MM.1S (cell line): ENCODE measurements at regions not wholly inside any gene's neighbourhood (a gene's known extent, or its start where the extent isn't known, plus 50 kb on each side); places are given as distances from the start of the nearest gene placed in this dataset.

Experiments used
- DNase-seq: peaks from one replicate; pipeline ENCODE4 v3.0.0-alpha.2; 2015
- H2AFZ ChIP-seq: fragments of 300-600 bp; sonication (generic); 2 replicates; pipeline ENCODE4 v1.6.0; 2016; ENCODE audit warnings: antibody characterized with exemption, low read length
- H3F3A ChIP-seq: fragments of 300-600 bp; sonication (generic); 2 replicates; pipeline ENCODE4 v1.6.1; 2016; ENCODE audit warnings: mild to moderate bottlenecking, antibody characterized with exemption, low read length, moderate library complexity, mixed read lengths; ENCODE audit not compliant: insufficient read depth
- H3K27ac ChIP-seq: fragments of 300-600 bp; sonication (generic); 2 replicates; pipeline ENCODE4 v1.5.1; 2016; ENCODE audit warnings: mild to moderate bottlenecking, low read length
- H3K27me3 ChIP-seq: fragments of 300-600 bp; sonication (generic); replicated peaks from 2 replicates; pipeline ENCODE4 v1.6.0; 2016; ENCODE audit warnings: low read length; ENCODE audit not compliant: insufficient read depth
- H3K36me3 ChIP-seq: fragments of 300-600 bp; sonication (generic); replicated peaks from 2 replicates; pipeline ENCODE4 v1.6.1; 2016; ENCODE audit warnings: mild to moderate bottlenecking, low read length, mixed read lengths; ENCODE audit not compliant: insufficient read depth
- H3K4me1 ChIP-seq: fragments of 300-600 bp; sonication (generic); 2 replicates; pipeline ENCODE4 v1.6.1; 2016; ENCODE audit warnings: low read length, mixed read lengths
- H3K4me2 ChIP-seq: fragments of 300-600 bp; sonication (generic); 2 replicates; pipeline ENCODE4 v1.6.0; 2016; ENCODE audit warnings: low read depth, low read length
- H3K4me3 ChIP-seq: fragments of 300-600 bp; sonication (generic); 2 replicates; pipeline ENCODE4 v1.5.1; 2016; ENCODE audit warnings: low read length, mixed read lengths
- H3K79me2 ChIP-seq: fragments of 300-600 bp; sonication (generic); 2 replicates; pipeline ENCODE4 v1.6.1; 2016; ENCODE audit warnings: mixed run types, low read length, mixed read lengths
- H3K9ac ChIP-seq: fragments of 300-600 bp; sonication (generic); 2 replicates; pipeline ENCODE4 v1.6.1; 2016; ENCODE audit warnings: low read length, mixed read lengths
- H3K9me2 ChIP-seq: fragments of 300-600 bp; sonication (generic); replicated peaks from 2 replicates; pipeline ENCODE4 v1.6.1; 2016; ENCODE audit warnings: mild to moderate bottlenecking, low read length, mixed read lengths; ENCODE audit not compliant: insufficient read depth
- H3K9me3 ChIP-seq: fragments of 300-600 bp; sonication (generic); replicated peaks from 2 replicates; pipeline ENCODE4 v1.6.1; 2016; ENCODE audit warnings: mild to moderate bottlenecking, low read length, mixed read lengths; ENCODE audit not compliant: insufficient read depth
- H4K20me1 ChIP-seq: fragments of 300-600 bp; sonication (generic); 2 replicates; pipeline ENCODE4 v1.6.1; 2016; ENCODE audit warnings: mild to moderate bottlenecking, low read length, moderate library complexity, mixed read lengths; ENCODE audit not compliant: insufficient read depth
- EZH2 ChIP-seq: fragments of 300-600 bp; sonication (generic); optimal IDR thresholded peaks from 2 replicates; pipeline ENCODE3; 2017; ENCODE audit warnings: low read depth, mild to moderate bottlenecking, antibody characterized with exemption, low read length, mixed read lengths
- EZH2phosphoT487 ChIP-seq: fragments of 300-600 bp; sonication (generic); IDR thresholded peaks from 2 replicates; pipeline ENCODE4 v1.6.1; 2018; ENCODE audit warnings: antibody characterized with exemption, low read length
- TF ChIP-seq, protein P1 (sequence below): fragments of 300-600 bp; sonication (generic); IDR thresholded peaks from 2 replicates; pipeline ENCODE4 v1.5.1; 2016; ENCODE audit warnings: antibody characterized with exemption, low read length, mixed read lengths

DNA sequence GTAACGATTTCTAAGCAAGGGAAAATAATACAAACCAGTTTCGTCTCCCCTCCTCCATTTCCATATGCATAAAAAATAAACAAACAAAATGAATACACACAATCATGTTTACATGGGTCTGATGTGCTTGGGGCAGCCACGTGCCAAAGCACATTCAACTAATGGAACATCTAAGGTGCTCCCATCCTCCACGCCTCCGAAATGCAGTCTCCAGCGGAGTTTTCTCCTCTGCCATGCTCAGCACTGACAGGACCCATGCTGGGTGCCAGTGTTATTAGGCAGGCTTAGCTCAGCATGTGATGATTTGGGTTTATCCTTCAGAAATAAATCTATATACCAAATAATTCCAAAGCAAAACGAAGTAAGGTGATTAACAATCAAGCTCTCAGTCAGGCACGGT, 337.3 kb upstream of the ATP10A start:
- Histone ChIP-seq H3K27me3 (no peaks in the 10 kb centered on the region), H3K79me2 (no peaks in the 10 kb centered on the region), H2AFZ (no peak overlapping the region), H3K36me3 (no peaks in the 10 kb centered on the region), H3K4me3 (no peak overlapping the region), H3K9ac (no peak overlapping the region), H3K4me2 (no peak overlapping the region), H4K20me1 (no peaks in the 10 kb centered on the region), H3K9me2 (no peaks in the 10 kb centered on the region), H3F3A (no peaks in the 10 kb centered on the region), H3K9me3 (no peaks in the 10 kb centered on the region), H3K4me1 (no peaks in the 10 kb centered on the region), H3K27ac (no peak overlapping the region)
- DNase-seq = no peak
- no peak for TF ChIP-seq EZH2phosphoT487
- no peak for TF ChIP-seq EZH2
- TF ChIP-seq, protein P1, sequence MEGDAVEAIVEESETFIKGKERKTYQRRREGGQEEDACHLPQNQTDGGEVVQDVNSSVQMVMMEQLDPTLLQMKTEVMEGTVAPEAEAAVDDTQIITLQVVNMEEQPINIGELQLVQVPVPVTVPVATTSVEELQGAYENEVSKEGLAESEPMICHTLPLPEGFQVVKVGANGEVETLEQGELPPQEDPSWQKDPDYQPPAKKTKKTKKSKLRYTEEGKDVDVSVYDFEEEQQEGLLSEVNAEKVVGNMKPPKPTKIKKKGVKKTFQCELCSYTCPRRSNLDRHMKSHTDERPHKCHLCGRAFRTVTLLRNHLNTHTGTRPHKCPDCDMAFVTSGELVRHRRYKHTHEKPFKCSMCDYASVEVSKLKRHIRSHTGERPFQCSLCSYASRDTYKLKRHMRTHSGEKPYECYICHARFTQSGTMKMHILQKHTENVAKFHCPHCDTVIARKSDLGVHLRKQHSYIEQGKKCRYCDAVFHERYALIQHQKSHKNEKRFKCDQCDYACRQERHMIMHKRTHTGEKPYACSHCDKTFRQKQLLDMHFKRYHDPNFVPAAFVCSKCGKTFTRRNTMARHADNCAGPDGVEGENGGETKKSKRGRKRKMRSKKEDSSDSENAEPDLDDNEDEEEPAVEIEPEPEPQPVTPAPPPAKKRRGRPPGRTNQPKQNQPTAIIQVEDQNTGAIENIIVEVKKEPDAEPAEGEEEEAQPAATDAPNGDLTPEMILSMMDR = no peak

DNA sequence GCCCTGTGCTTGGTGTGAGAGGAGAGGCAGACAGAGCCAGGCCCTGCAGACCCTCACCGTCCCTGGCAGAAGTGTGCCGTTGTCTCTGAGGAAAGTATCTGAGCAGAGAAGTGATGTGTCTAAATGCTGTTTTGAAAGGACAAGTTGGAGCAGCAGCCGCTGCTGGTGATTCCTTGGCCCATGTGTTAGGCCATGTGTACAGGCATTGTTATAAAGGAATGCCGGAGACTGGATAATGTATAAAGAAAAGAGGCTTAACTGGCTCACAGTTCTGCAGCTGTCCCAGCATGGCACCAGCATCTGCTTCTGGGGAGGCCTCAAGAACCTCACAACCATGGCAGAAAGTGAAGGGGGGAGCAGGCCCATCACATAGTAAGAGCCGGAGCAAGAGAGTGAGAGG, 334.6 kb upstream of the ATP10A start:
- no peak for TF ChIP-seq EZH2
- TF ChIP-seq EZH2phosphoT487 = no peak
- TF ChIP-seq, protein P1 = no peak
- no peaks in the 10 kb centered on the region for H3K9me2 ChIP-seq
- H2AFZ ChIP-seq = no peak overlapping the region
- no peak overlapping the region for H3K4me3 ChIP-seq
- no peak overlapping the region for H3K9ac ChIP-seq
- no peak for DNase-seq
- no peaks in the 10 kb centered on the region for H3K27me3 ChIP-seq
- H3K27ac ChIP-seq = no peak overlapping the region
- H3K9me3 ChIP-seq = no peaks in the 10 kb centered on the region
- H4K20me1 ChIP-seq = no peaks in the 10 kb centered on the region
- H3K36me3 ChIP-seq = no peaks in the 10 kb centered on the region
- no peaks in the 10 kb centered on the region for H3K4me1 ChIP-seq
- no peaks in the 10 kb centered on the region for H3K79me2 ChIP-seq
- H3K4me2 ChIP-seq = no peak overlapping the region
- no peaks in the 10 kb centered on the region for H3F3A ChIP-seq

DNA sequence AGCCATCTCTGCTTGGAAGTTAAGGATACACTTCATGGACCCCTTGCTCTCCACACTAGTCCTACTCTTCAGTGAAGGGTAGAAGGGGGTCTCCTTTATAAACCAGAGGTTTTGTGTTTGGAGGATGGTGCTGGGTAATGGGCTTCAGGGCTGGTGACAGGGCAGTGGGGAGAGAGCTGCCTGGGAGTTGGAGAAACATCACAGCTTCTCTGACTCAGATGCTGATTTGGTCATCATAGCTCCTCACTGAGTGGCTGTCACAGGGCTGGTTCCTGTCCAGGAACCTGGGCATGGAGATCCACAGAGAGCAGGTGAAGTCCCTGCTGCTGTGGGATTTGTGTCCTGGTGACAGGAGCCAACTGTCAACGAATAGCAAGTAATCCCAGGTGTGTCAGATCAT, 333.9 kb upstream of the ATP10A start:
- H3K4me2 ChIP-seq = no peak overlapping the region
- no peaks in the 10 kb centered on the region for H3K27me3 ChIP-seq
- no peak for DNase-seq
- no peak overlapping the region for H2AFZ ChIP-seq
- no peaks in the 10 kb centered on the region for H3K4me1 ChIP-seq
- H3K9me3 ChIP-seq = no peaks in the 10 kb centered on the region
- H3K4me3 ChIP-seq = no peak overlapping the region
- no peaks in the 10 kb centered on the region for H3K9me2 ChIP-seq
- H3K79me2 ChIP-seq = no peaks in the 10 kb centered on the region
- H3K27ac ChIP-seq = no peak overlapping the region
- TF ChIP-seq, protein P1 = no peak
- no peak for TF ChIP-seq EZH2
- no peak overlapping the region for H3K9ac ChIP-seq
- H3K36me3 ChIP-seq = no peaks in the 10 kb centered on the region
- no peaks in the 10 kb centered on the region for H4K20me1 ChIP-seq
- H3F3A ChIP-seq = no peaks in the 10 kb centered on the region
